SIG-M5 treated with dmso at 0.1 percent for 504 hours (cell line): ENCODE measurements at regions not wholly inside any gene's neighbourhood (a gene's known extent, or its start where the extent isn't known, plus 50 kb on each side); places are given as distances from the start of the nearest gene placed in this dataset.

Experiments used
- DNase-seq: peaks from one replicate; lab custom pipeline; 2025; ENCODE audit not compliant: unreplicated experiment; lab: John Stamatoyannopoulos, UW

- no peak for DNase-seq
Observed at GRCh38 chr2:173584000-173584399, 229.3 kb downstream of the CDCA7 start.

GRCh38 chr2:173584676-173585458, 230.2 kb downstream of the CDCA7 start:
- no peak for DNase-seq

- no peak for DNase-seq
Observed at GRCh38 chr2:173588931-173589369, 234.3 kb downstream of the CDCA7 start.

GRCh38 chr2:173589604-173590275, 235.1 kb downstream of the CDCA7 start:
- DNase-seq = peak; percentile 9

- no peak for DNase-seq
Observed at GRCh38 chr2:173590276-173590861, 235.7 kb downstream of the CDCA7 start.

GRCh38 chr2:173593109-173593508, 238.4 kb downstream of the CDCA7 start:
- no peak for DNase-seq

GRCh38 chr2:173596244-173596643, 241.6 kb downstream of the CDCA7 start:
- no peak for DNase-seq

- no peak for DNase-seq
Observed at GRCh38 chr2:173598525-173598924, 243.9 kb downstream of the CDCA7 start.

GRCh38 chr2:173599821-173600359, 245.2 kb downstream of the CDCA7 start:
- no peak for DNase-seq

GRCh38 chr2:173602153-173602795, 247.6 kb downstream of the CDCA7 start:
- no peak for DNase-seq

GRCh38 chr2:173605994-173606393, 251.3 kb downstream of the CDCA7 start:
- no peak for DNase-seq

- no peak for DNase-seq
Observed at GRCh38 chr2:173606619-173607248, 252.1 kb downstream of the CDCA7 start.

GRCh38 chr2:173607606-173608311, 253.1 kb downstream of the CDCA7 start:
- DNase-seq = peak; percentile 34

- no peak for DNase-seq
Observed at GRCh38 chr2:173611121-173611520, 256.4 kb downstream of the CDCA7 start.

GRCh38 chr2:173612354-173612753, 257.7 kb downstream of the CDCA7 start:
- no peak for DNase-seq

GRCh38 chr2:173613386-173613785, 258.7 kb downstream of the CDCA7 start:
- DNase-seq = no peak

GRCh38 chr2:173614265-173614930, 259.7 kb downstream of the CDCA7 start:
- no peak for DNase-seq

- no peak for DNase-seq
Observed at GRCh38 chr2:173623438-173624319, 269.0 kb downstream of the CDCA7 start.

- no peak for DNase-seq
Observed at GRCh38 chr2:173625315-173625714, 270.6 kb downstream of the CDCA7 start.
